Neural cell (in vitro differentiated cells): ENCODE measurements at regions not wholly inside any gene's neighbourhood (a gene's known extent, or its start where the extent isn't known, plus 50 kb on each side); places are given as distances from the start of the nearest gene placed in this dataset.

Experiments used
- H2AFZ ChIP-seq: fragments of 200-600, 300-800 bp; sonication (generic), shearing (Covaris generic); 2 replicates; pipeline ENCODE4 v1.6.0; 2014; ENCODE audit warnings: low read depth, mild to moderate bottlenecking, antibody characterized with exemption, low read length, moderate library complexity
- H3F3A ChIP-seq: fragments of 200-600 bp; shearing (Covaris generic); 2 replicates; pipeline ENCODE4 v1.6.1; 2016; ENCODE audit warnings: mild to moderate bottlenecking, moderate library complexity, mixed read lengths, antibody characterized with exemption, low read length; ENCODE audit not compliant: insufficient read depth, poor library complexity, severe bottlenecking
- H3K27ac ChIP-seq: fragments of 200-600, 300-800 bp; sonication (generic), shearing (Covaris generic); 2 replicates; pipeline ENCODE4 v1.5.1; 2014; ENCODE audit warnings: mild to moderate bottlenecking, low read length, moderate library complexity
- H3K27me3 ChIP-seq: fragments of 300-800, 200-600 bp; sonication (generic), shearing (Covaris generic); 2 replicates; pipeline ENCODE4 v1.6.0; 2014; ENCODE audit warnings: mild to moderate bottlenecking, low read depth, low read length, moderate library complexity; ENCODE audit not compliant: insufficient read depth
- H3K36me3 ChIP-seq: fragments of 300-800, 200-600 bp; sonication (generic), shearing (Covaris generic); 2 replicates; pipeline ENCODE4 v1.5.1; 2014; ENCODE audit warnings: mild to moderate bottlenecking, antibody characterized with exemption, low read length, moderate library complexity; ENCODE audit not compliant: insufficient read depth
- H3K4me2 ChIP-seq: fragments of 300-800, 200-600 bp; sonication (generic), shearing (Covaris generic); 2 replicates; pipeline ENCODE4 v1.6.0; 2014; ENCODE audit warnings: mild to moderate bottlenecking, low read length
- H3K4me3 ChIP-seq: fragments of 300-800, 200-600 bp; sonication (generic), shearing (Covaris generic); 2 replicates; pipeline ENCODE4 v1.5.1; 2014; ENCODE audit warnings: mild to moderate bottlenecking, low read length, moderate library complexity
- H3K79me2 ChIP-seq: fragments of 200-600 bp; shearing (Covaris generic); replicated peaks from 2 replicates; pipeline ENCODE4 v1.6.0; 2014; ENCODE audit warnings: mild to moderate bottlenecking, low read length, moderate library complexity; ENCODE audit not compliant: insufficient read depth
- H3K9ac ChIP-seq: fragments of 300-800, 200-600 bp; sonication (generic), shearing (Covaris generic); 2 replicates; pipeline ENCODE4 v1.6.1; 2016; ENCODE audit warnings: mild to moderate bottlenecking, low read length, mixed read lengths
- H3K9me2 ChIP-seq: fragments of 200-600 bp; shearing (Covaris generic); 2 replicates; pipeline ENCODE4 v1.6.1; 2016; ENCODE audit warnings: mild to moderate bottlenecking, low read length, mixed read lengths; ENCODE audit not compliant: insufficient read depth
- H3K9me3 ChIP-seq: fragments of 200-600, 300-800 bp; sonication (generic), shearing (Covaris generic); 2 replicates; pipeline ENCODE4 v1.6.1; 2016; ENCODE audit warnings: mild to moderate bottlenecking, mixed run types, low read length, moderate library complexity, mixed read lengths
- H4K20me1 ChIP-seq: fragments of 200-600 bp; shearing (Covaris generic); 2 replicates; pipeline ENCODE4 v1.6.1; 2016; ENCODE audit warnings: mild to moderate bottlenecking, mixed run types; ENCODE audit not compliant: insufficient read depth
- EP300 ChIP-seq: fragments of 450-650 bp; conservative IDR thresholded peaks from 2 replicates; pipeline ENCODE4 v1.6.1; 2014; ENCODE audit warnings: antibody characterized with exemption, mild to moderate bottlenecking, moderate library complexity; ENCODE audit not compliant: poor library complexity, severe bottlenecking
- EZH2 ChIP-seq: fragments of 200-600, 300-800 bp; shearing (Covaris generic), sonication (generic); IDR thresholded peaks from 2 replicates; pipeline ENCODE4 v1.6.1; 2014; ENCODE audit warnings: antibody characterized with exemption, low read length, borderline replicate concordance, mild to moderate bottlenecking; ENCODE audit not compliant: insufficient read depth, poor library complexity, severe bottlenecking
- MXI1 ChIP-seq: fragments of 450-650 bp; conservative IDR thresholded peaks from 2 replicates; pipeline ENCODE4 v1.6.1; 2014; ENCODE audit warnings: antibody characterized with exemption, mild to moderate bottlenecking; ENCODE audit not compliant: poor library complexity, severe bottlenecking
- POLR2AphosphoS5 ChIP-seq: IDR thresholded peaks from 2 replicates; pipeline ENCODE4 v1.6.1; 2012
- RAD21 ChIP-seq: fragments of 450-650 bp; conservative IDR thresholded peaks from 2 replicates; pipeline ENCODE4 v1.6.1; 2014; ENCODE audit warnings: antibody characterized with exemption, mild to moderate bottlenecking, moderate library complexity
- REST ChIP-seq: IDR thresholded peaks from 2 replicates; pipeline ENCODE4 v1.6.1; 2012; ENCODE audit warnings: borderline replicate concordance
- SMC3 ChIP-seq: fragments of 450-650 bp; conservative IDR thresholded peaks from 2 replicates; pipeline ENCODE4 v1.6.1; 2014; ENCODE audit warnings: antibody characterized with exemption, mild to moderate bottlenecking, moderate library complexity; ENCODE audit not compliant: poor library complexity
- TAF1 ChIP-seq: IDR thresholded peaks from 2 replicates; pipeline ENCODE4 v1.6.1; 2012; ENCODE audit warnings: low read depth
- TF ChIP-seq, protein P1 (sequence below): fragments of 450-650 bp; IDR thresholded peaks from 2 replicates; pipeline ENCODE4 v1.5.1; 2014; ENCODE audit warnings: antibody characterized with exemption, mild to moderate bottlenecking, moderate library complexity; ENCODE audit not compliant: poor library complexity, severe bottlenecking

DNA sequence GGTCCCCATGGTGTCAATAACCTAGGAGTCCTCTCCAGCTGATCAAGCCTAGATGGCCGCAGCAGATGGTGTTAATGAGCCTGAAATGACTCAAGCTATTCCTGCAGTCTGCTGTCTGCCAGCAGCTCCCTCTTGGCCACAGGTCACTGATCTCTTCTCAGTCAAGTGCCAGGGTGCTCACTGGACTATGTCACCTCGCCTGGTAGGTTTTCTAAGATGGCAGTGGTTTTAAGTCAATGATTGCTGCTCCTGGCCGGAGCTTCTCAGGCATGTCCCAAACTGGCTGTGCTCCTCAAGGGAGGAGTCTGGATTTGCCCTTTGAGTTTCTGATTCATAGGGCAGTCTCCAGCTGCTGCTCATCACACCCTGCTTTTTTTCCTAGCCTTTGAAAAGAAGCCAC is 58.6 kb upstream of the SHISA6 start:
- no peaks in the 10 kb centered on the region for H3K36me3 ChIP-seq
- no peak overlapping the region for H3K4me2 ChIP-seq
- no peaks in the 10 kb centered on the region for H3F3A ChIP-seq
- H3K4me3 ChIP-seq = no peak overlapping the region
- H3K9me2 ChIP-seq = no peaks in the 10 kb centered on the region
- no peaks in the 10 kb centered on the region for H3K27me3 ChIP-seq
- H3K79me2 ChIP-seq = no peaks in the 10 kb centered on the region
- TF ChIP-seq, protein P1, sequence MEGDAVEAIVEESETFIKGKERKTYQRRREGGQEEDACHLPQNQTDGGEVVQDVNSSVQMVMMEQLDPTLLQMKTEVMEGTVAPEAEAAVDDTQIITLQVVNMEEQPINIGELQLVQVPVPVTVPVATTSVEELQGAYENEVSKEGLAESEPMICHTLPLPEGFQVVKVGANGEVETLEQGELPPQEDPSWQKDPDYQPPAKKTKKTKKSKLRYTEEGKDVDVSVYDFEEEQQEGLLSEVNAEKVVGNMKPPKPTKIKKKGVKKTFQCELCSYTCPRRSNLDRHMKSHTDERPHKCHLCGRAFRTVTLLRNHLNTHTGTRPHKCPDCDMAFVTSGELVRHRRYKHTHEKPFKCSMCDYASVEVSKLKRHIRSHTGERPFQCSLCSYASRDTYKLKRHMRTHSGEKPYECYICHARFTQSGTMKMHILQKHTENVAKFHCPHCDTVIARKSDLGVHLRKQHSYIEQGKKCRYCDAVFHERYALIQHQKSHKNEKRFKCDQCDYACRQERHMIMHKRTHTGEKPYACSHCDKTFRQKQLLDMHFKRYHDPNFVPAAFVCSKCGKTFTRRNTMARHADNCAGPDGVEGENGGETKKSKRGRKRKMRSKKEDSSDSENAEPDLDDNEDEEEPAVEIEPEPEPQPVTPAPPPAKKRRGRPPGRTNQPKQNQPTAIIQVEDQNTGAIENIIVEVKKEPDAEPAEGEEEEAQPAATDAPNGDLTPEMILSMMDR = no peak
- TF ChIP-seq MXI1 (no peak), TAF1 (no peak)
- H3K9me3 ChIP-seq = no peaks in the 10 kb centered on the region
- H2AFZ ChIP-seq = no peak overlapping the region
- H4K20me1 ChIP-seq = no peaks in the 10 kb centered on the region
- no peak overlapping the region for H3K27ac ChIP-seq
- H3K9ac ChIP-seq = no peak overlapping the region

DNA sequence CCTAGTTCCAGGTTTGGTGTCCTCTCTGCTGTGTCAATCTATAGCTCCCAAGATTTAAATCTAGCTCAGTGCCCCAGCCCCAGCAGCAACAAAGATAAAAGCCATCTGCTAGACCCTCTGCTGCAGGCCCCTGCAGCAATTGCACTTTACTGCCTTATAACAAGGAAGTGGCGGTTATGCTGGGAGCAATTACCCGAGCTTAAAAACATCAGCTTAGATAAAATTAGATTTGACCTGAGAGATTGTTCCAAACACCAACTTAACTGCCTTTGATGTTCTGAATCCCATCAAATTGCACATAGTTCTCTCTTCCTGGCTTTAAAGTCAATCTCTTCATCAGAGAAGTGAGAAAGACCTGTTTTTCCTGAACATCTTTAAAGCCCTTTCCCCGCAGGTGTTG is 62.4 kb upstream of the SHISA6 start:
- Histone ChIP-seq H3K4me2 (no peak overlapping the region), H3K79me2 (no peaks in the 10 kb centered on the region), H3K9me2 (no peaks in the 10 kb centered on the region), H2AFZ (no peak overlapping the region), H3K9me3 (no peaks in the 10 kb centered on the region), H3F3A (no peaks in the 10 kb centered on the region), H3K9ac (no peak overlapping the region), H3K36me3 (no peaks in the 10 kb centered on the region), H4K20me1 (no peaks in the 10 kb centered on the region), H3K27me3 (no peaks in the 10 kb centered on the region), H3K27ac (no peak overlapping the region), H3K4me3 (no peak overlapping the region)
- TF ChIP-seq RAD21 = no peak
- TF ChIP-seq, protein P1 = no peak
- no peak for TF ChIP-seq EZH2
- no peak for TF ChIP-seq EP300
- no peak for TF ChIP-seq REST
- TF ChIP-seq POLR2AphosphoS5 = no peak
- no peak for TF ChIP-seq SMC3
- TF ChIP-seq TAF1 = no peak
- no peak for TF ChIP-seq MXI1
